ENCODE measurements at regions not wholly inside any gene's neighbourhood (a gene's known extent, or its start where the extent isn't known, plus 50 kb on each side); places are given as distances from the start of the nearest gene placed in this dataset.
"Not testable (repeated sequence)": the region's sequence is repeated elsewhere in the genome, so short reads cannot be mapped to it uniquely, and the experiment has no call there.

- not testable (repeated sequence) for DNase-seq (ENCODE audit: low read depth)
Observed at GRCh38 chr13:78866076-78866475, 207.1 kb upstream of the OBI1 start.

GRCh38 chr13:78862446-78862845 lies 203.5 kb upstream of the OBI1 start:
- DNase-seq (ENCODE audit: low read depth) = no peak

- no peak for DNase-seq (ENCODE audit: low read depth)
Observed at GRCh38 chr13:78852709-78853108, 193.8 kb upstream of the OBI1 start.

- DNase-seq (ENCODE audit: low read depth) = no peak
Observed at GRCh38 chr13:78845656-78846365, 186.9 kb upstream of the OBI1 start.

GRCh38 chr13:78844106-78844505 lies 185.2 kb upstream of the OBI1 start:
- no peak for DNase-seq (ENCODE audit: low read depth)

- DNase-seq (ENCODE audit: low read depth) = no peak
Observed at GRCh38 chr13:78841358-78841963, 182.5 kb upstream of the OBI1 start.

- DNase-seq (ENCODE audit: low read depth) = no peak
Observed at GRCh38 chr13:78836238-78836784, 177.4 kb upstream of the OBI1 start.

- no peak for DNase-seq (ENCODE audit: low read depth)
Observed at GRCh38 chr13:78832461-78832860, 173.5 kb upstream of the OBI1 start.

- DNase-seq (ENCODE audit: low read depth) = no peak
Observed at GRCh38 chr13:78830508-78830907, 171.6 kb upstream of the OBI1 start.

GRCh38 chr13:78829821-78830220 lies 170.9 kb upstream of the OBI1 start:
- no peak for DNase-seq (ENCODE audit: low read depth)

GRCh38 chr13:78827471-78827870 lies 168.5 kb upstream of the OBI1 start:
- DNase-seq (ENCODE audit: low read depth) = no peak

- no peak for DNase-seq (ENCODE audit: low read depth)
Observed at GRCh38 chr13:78826936-78827335, 168.0 kb upstream of the OBI1 start.

GRCh38 chr13:78826312-78826711 lies 167.4 kb upstream of the OBI1 start:
- no peak for DNase-seq (ENCODE audit: low read depth)

GRCh38 chr13:78820541-78820940 lies 161.6 kb upstream of the OBI1 start:
- no peak for DNase-seq (ENCODE audit: low read depth)

GRCh38 chr13:78816592-78816991 lies 157.6 kb upstream of the OBI1 start:
- no peak for DNase-seq (ENCODE audit: low read depth)

- DNase-seq (ENCODE audit: low read depth) = no peak
Observed at GRCh38 chr13:78816154-78816553, 157.2 kb upstream of the OBI1 start.

GRCh38 chr13:78806457-78806856 lies 147.5 kb upstream of the OBI1 start:
- no peak for DNase-seq (ENCODE audit: low read depth)

- DNase-seq (ENCODE audit: low read depth) = no peak
Observed at GRCh38 chr13:78802912-78803311, 144.0 kb upstream of the OBI1 start.

- DNase-seq (ENCODE audit: low read depth) = no peak
Observed at GRCh38 chr13:78787190-78787589, 128.2 kb upstream of the OBI1 start.

- DNase-seq (ENCODE audit: low read depth) = no peak
Observed at GRCh38 chr13:78786459-78786858, 127.5 kb upstream of the OBI1 start.

GRCh38 chr13:78785764-78786163 lies 126.8 kb upstream of the OBI1 start:
- no peak for DNase-seq (ENCODE audit: low read depth)

GRCh38 chr13:78784014-78784750 lies 125.2 kb upstream of the OBI1 start:
- no peak for DNase-seq (ENCODE audit: low read depth)

GRCh38 chr13:78780708-78781107 lies 121.8 kb upstream of the OBI1 start:
- no peak for DNase-seq (ENCODE audit: low read depth)
